ENCODE measurements at regions not wholly inside any gene's neighbourhood (a gene's known extent, or its start where the extent isn't known, plus 50 kb on each side); places are given as distances from the start of the nearest gene placed in this dataset.

DNA sequence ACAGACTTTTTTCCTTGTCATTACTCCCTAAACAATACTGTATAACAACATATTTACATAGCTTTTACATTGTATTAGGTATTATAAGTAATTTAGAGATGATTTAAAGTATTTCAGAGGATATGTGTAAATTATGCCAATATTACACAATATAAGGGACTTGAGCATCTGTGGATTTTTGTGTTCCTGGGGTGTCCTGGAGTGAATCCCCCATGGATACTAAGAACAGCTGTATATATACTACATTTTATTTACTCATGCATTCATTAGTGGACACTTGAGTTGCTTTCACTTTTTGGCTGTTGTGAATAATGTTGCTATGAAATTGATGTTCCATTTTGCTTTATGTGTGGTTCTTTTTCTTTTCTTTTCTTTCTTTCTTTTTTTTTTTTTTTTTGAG lies 348.8 kb downstream of the SH3GL2 start:
- no peak for DNase-seq
- Histone ChIP-seq H3K4me1 (no peaks in the 10 kb centered on the region), H3K27me3 (no peaks in the 10 kb centered on the region), H3K4me3 (no peak overlapping the region), H3K36me3 (no peaks in the 10 kb centered on the region), H3K9me3 (no peaks in the 10 kb centered on the region), H3K27ac (no peak overlapping the region)
- intact Hi-C loops (cut with DNase I) = no loop called here
- TF ChIP-seq, protein P1, sequence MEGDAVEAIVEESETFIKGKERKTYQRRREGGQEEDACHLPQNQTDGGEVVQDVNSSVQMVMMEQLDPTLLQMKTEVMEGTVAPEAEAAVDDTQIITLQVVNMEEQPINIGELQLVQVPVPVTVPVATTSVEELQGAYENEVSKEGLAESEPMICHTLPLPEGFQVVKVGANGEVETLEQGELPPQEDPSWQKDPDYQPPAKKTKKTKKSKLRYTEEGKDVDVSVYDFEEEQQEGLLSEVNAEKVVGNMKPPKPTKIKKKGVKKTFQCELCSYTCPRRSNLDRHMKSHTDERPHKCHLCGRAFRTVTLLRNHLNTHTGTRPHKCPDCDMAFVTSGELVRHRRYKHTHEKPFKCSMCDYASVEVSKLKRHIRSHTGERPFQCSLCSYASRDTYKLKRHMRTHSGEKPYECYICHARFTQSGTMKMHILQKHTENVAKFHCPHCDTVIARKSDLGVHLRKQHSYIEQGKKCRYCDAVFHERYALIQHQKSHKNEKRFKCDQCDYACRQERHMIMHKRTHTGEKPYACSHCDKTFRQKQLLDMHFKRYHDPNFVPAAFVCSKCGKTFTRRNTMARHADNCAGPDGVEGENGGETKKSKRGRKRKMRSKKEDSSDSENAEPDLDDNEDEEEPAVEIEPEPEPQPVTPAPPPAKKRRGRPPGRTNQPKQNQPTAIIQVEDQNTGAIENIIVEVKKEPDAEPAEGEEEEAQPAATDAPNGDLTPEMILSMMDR (IDR thresholded peaks at IDR 0.05) = no peak
- TF ChIP-seq POLR2A (IDR thresholded peaks at IDR 0.05) = no peak

- Histone ChIP-seq H3K4me1 (no peaks in the 10 kb centered on the region), H3K4me3 (no peak overlapping the region), H3K27me3 (no peaks in the 10 kb centered on the region), H3K36me3 (no peaks in the 10 kb centered on the region), H3K27ac (no peak overlapping the region), H3K9me3 (no peaks in the 10 kb centered on the region)
- intact Hi-C loops (cut with DNase I) = no loop called here
- DNase-seq = no peak
- whole genome bisulfite sequencing, 2 donors = 100% methylated on average over 1 of the region's 1 CpG; no CpG with 5 or more reads in 1 of the 2 donors
- TF ChIP-seq POLR2A (IDR thresholded peaks at IDR 0.05) = no peak
- TF ChIP-seq, protein P1 (IDR thresholded peaks at IDR 0.05) = no peak
These were observed 349.4 kb downstream of the SH3GL2 start for GRCh38 chr9:17928228-17928627.

DNA sequence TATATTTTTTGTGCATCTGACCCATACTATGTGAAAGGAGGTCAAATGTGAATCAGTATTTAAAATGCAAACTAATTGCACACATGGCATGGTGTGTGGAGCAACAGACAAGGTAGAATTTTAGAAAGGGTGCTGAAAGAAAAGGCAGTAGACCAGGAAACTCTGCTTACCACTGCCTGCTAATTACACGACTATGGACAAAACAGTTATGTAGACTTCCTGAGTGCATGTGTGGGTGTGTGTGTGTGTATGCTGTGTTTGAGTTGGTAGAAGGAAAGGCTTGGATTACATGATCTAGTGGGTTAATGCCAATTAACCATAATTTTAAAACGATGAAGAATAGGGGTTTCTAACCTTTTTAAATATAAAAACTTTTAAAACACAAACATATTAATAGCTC lies 349.9 kb downstream of the SH3GL2 start:
- H3K27me3 ChIP-seq = no peaks in the 10 kb centered on the region
- 46 to 50% methylated on average over 2 of the region's 2 CpGs for WGBS, 2 donors
- no peak overlapping the region for H3K27ac ChIP-seq
- H3K4me3 ChIP-seq = no peak overlapping the region
- no peaks in the 10 kb centered on the region for H3K36me3 ChIP-seq
- H3K9me3 ChIP-seq = no peaks in the 10 kb centered on the region
- no peaks in the 10 kb centered on the region for H3K4me1 ChIP-seq
- TF ChIP-seq, protein P1 (IDR thresholded peaks at IDR 0.05) = no peak
- no peak for TF ChIP-seq POLR2A (IDR thresholded peaks at IDR 0.05)
- intact Hi-C loops (cut with DNase I) = no loop called here
- DNase-seq = no peak

- WGBS, 2 donors = 68% methylated on average over 2 of the region's 2 CpGs
- intact Hi-C loops (cut with DNase I) = no loop called here
- no peaks in the 10 kb centered on the region for H3K36me3 ChIP-seq
- H3K4me1 ChIP-seq = no peaks in the 10 kb centered on the region
- DNase-seq = no peak
- H3K4me3 ChIP-seq = no peak overlapping the region
- TF ChIP-seq POLR2A (IDR thresholded peaks at IDR 0.05) = no peak
- TF ChIP-seq, protein P1 (IDR thresholded peaks at IDR 0.05) = no peak
- H3K9me3 ChIP-seq = no peaks in the 10 kb centered on the region
- H3K27ac ChIP-seq = no peak overlapping the region
- no peaks in the 10 kb centered on the region for H3K27me3 ChIP-seq
These were observed 350.6 kb downstream of the SH3GL2 start for GRCh38 chr9:17929506-17929905.

GRCh38 chr9:17930071-17930470 lies 351.2 kb downstream of the SH3GL2 start:
- DNase-seq = no peak
- 57 to 72% methylated on average over 4 to 5 of the region's 5 CpGs for WGBS, 2 donors
- TF ChIP-seq, protein P1 (IDR thresholded peaks at IDR 0.05) = no peak
- no peak for TF ChIP-seq POLR2A (IDR thresholded peaks at IDR 0.05)
- intact Hi-C loops (cut with DNase I) = no loop called here
- H3K27ac ChIP-seq = no peak overlapping the region
- no peak overlapping the region for H3K4me3 ChIP-seq
- H3K9me3 ChIP-seq = no peaks in the 10 kb centered on the region
- H3K36me3 ChIP-seq = no peaks in the 10 kb centered on the region
- H3K27me3 ChIP-seq = no peaks in the 10 kb centered on the region
- no peaks in the 10 kb centered on the region for H3K4me1 ChIP-seq

All from esophagus squamous epithelium (tissue), 5 donors.